ENCODE measurements at regions not wholly inside any gene's neighbourhood (a gene's known extent, or its start where the extent isn't known, plus 50 kb on each side); places are given as distances from the start of the nearest gene placed in this dataset.
A peak's percentile ranks its signal among the peaks of the same experiment; 100 is the strongest.

DNA sequence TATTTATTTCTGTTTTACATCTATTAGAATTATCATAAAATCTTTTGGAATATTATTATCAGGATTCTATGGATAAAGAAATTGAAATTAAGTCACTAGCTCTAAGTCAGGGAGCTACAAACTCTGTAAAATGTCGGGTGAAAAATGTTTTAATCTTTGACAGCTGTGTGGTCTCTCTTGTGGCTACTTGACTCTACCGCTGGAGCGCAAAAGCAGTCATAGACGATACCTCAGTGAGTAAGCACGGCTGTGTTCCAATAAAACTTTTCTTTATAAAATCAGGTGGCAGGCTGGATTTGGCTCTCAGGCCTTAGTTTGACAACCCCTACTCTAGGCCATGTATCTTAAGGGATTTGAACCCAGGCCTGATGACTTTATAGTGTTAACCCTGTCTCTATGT lies 88.5 kb upstream of the PFN2 start:
- DNase-seq: no peak

DNA sequence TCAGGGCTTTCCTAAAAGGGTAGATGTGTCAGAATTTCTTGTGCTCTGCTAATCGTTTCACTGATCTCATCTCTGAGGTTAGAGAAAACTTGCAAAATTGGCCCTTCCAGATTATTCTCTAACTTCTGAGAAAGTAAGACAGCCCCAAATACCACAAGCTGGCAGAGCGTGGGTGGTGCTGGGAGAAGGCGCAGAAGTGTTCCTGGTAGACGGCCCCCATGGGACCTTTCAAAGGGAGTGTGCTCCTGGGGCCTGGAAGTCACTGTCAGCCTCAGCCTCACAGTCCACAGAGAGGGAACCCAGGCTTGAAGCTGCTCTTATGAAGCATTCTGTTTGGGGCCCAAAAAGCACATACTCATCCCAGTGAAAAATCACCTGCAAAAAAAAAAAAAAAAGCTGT lies 86.5 kb upstream of the PFN2 start:
- DNase-seq: no peak

- no peak for DNase-seq
Measured at GRCh38 chr3:150055332-150055731, 84.6 kb upstream of the PFN2 start.

DNA sequence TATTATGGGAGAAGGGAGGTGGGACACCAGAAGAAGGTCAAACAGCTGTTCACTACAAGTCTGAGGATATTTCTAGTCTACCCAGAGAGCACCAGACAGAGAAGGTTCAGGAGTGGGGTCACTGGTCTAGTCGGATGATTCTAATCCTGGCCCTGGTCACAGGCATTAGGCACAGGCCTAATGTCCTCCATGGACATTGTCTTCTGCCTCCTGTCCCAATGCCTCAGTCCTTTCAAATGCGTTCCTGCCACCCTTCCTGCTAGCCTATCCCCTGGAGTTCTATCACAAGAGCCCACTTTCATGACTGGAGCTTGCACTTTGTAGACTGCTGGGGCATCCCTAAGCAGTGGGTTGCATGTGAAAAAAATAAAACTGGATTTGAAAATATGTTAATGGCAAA lies 83.9 kb upstream of the PFN2 start:
- DNase-seq: no peak

- no peak for DNase-seq
Measured at GRCh38 chr3:150050510-150050909, 79.8 kb upstream of the PFN2 start.

DNA sequence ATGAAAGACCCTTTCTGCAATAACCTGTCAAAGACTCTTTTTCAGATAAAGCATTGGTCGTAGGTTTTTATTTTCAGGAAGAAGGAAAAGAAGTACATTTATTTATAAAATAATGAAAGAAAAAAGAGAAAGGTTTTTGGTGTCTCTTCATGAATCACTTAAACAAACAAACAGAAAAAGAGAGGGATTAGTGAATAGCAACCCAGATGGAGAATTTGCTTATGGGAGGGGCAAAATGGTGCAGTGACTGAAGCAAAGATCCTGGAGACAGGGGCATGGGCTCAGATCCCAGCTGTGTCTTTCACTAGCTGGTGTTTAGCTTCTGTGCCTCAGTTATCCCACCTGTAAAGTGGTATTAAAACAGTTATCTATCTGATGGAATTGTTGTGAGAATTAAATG lies 78.6 kb upstream of the PFN2 start:
- DNase-seq: no peak

DNA sequence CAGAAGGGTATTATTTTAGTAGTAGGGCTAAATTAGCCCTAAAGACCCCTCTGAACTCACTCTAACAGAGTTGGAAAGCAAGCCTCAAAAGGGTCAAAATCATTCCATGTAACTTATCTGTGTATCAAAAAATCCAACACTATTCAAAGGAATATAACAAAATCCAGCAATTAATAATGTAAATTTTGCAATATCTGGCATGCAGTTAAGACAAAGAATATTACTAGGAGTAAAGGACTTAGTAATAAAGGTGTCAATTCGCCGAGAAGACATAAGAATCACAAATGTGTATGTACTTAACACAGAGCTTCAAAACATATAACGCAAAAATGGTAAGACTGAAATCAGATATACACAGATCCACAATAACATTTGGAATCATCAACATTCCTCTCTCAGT lies 71.2 kb upstream of the PFN2 start:
- DNase-seq: no peak

- DNase-seq: no peak
Measured at GRCh38 chr3:150040097-150040496, 69.4 kb upstream of the PFN2 start.

- DNase-seq: no peak
Measured at GRCh38 chr3:150038830-150039229, 68.1 kb upstream of the PFN2 start.

- DNase-seq: no peak
Measured at GRCh38 chr3:150036780-150037179, 66.1 kb upstream of the PFN2 start.

- no peak for DNase-seq
Measured at GRCh38 chr3:150035910-150036612, 65.4 kb upstream of the PFN2 start.

DNA sequence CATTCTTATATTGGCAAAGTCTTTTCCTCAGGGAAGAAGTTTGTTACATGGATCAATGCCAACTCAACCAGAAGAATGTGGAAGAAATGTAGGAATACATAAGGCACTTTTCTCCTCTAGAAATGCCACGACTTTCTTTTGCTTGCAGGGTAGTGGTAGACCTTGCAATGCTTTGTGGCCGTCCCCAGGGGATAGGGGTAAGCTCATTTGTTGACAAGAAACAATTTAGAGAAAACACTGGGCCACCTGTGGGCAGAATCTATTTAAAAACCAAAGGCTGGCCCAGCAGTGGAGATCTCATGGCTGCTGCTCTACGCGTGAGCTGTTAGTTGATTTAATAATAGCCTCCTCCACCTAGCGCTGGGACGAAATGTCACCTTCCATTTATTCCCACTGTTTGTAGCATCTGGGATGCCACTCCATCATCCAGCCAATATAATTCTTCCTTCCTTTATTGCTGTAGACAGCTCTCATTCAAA lies 64.6 kb upstream of the PFN2 start:
- DNase-seq: no peak

DNA sequence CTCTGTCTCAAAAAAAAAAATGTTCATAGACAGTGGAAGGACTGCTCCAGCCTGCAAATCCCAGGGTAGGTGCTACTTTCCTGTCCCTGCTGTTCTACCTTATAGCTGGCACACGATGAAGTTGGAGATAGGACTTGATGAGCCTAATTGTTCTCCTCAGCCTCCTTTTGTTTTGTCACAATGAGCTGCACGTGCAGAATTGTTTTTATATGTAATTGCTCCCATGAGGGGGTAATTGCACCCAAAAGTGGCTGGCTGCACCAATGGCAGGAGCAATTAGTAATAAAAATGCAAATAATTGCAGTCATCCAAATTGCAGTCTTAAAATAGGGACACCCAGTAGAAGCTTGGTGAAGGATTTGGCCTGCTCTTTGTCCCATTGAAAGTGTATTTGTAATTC lies 63.0 kb upstream of the PFN2 start:
- DNase-seq: no peak

- DNase-seq: no peak
Measured at GRCh38 chr3:150030841-150031240, 60.1 kb upstream of the PFN2 start.

GRCh38 chr3:150023239-150023636 lies 52.5 kb upstream of the PFN2 start:
- no peak for DNase-seq

- DNase-seq: peak; percentile 40
Measured at GRCh38 chr3:150022381-150023238, 51.9 kb upstream of the PFN2 start.

DNA sequence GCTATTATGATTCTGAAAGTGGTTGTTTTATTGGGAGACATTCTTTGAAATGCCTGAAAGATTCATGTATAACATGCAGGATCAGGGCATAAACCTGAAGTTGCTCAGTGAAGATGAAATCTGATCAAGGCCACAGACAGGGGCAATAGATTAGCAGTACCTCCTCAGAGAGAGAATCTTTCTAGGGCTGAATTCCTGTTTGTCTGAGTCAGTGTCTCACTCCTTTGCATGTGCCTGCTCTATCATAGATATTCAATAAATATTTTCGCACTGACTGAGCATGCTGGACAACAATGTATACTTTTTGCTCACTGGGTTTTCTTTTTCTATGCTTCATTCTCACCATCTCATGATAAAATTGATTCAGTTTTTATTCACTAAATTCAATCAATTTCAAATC lies 49.8 kb upstream of the PFN2 start:
- DNase-seq: peak; percentile 63

Measured in NCI-H226 (cell line).